H1 (cell line): ENCODE measurements at regions not wholly inside any gene's neighbourhood (a gene's known extent, or its start where the extent isn't known, plus 50 kb on each side); places are given as distances from the start of the nearest gene placed in this dataset.

ENCODE experiments used
- ATF2 ChIP-seq: IDR thresholded peaks from 2 replicates; pipeline ENCODE4 v1.6.1; 2012; ENCODE audit warnings: low read length, inconsistent platforms
- MAFK ChIP-seq: IDR thresholded peaks from 2 replicates; pipeline ENCODE4 v1.6.1; 2012; ENCODE audit warnings: low read depth, mild to moderate bottlenecking, improper control_type of control experiment, low read length
- POLR2A ChIP-seq, 2 experiments: IDR thresholded peaks; 1 replicate in 1 of 2; 2 replicates in 1 of 2; pipeline ENCODE4 v1.6.1; 2011; ENCODE audit warnings: low read depth in 2 of 2, low read length in 2 of 2, mild to moderate bottlenecking in 2 of 2; ENCODE audit errors: control extremely low read depth in 1 of 2
- TEAD4 ChIP-seq: IDR thresholded peaks from 2 replicates; pipeline ENCODE4 v1.6.1; 2012; ENCODE audit warnings: low read depth, low read length, inconsistent platforms, mixed read lengths
- ZNF274 ChIP-seq: IDR thresholded peaks from 2 replicates; pipeline ENCODE4 v1.7.0; 2012; ENCODE audit warnings: low read length, borderline replicate concordance; ENCODE audit errors: extremely low read depth

GRCh38 chr2:4900861-4901770 lies 791.1 kb upstream of the SOX11 start (continued):
- TF ChIP-seq ZNF274 (no peak), TEAD4 (no peak), POLR2A (IDR thresholded peaks at IDR 0.05; ENCODE audit: control extremely low read depth in 1 of 2, low read depth in 2 of 2, low read length in 2 of 2) (no peak), MAFK (no peak), ATF2 (no peak)
